CMK (cell line): ENCODE measurements at regions not wholly inside any gene's neighbourhood (a gene's known extent, or its start where the extent isn't known, plus 50 kb on each side); places are given as distances from the start of the nearest gene placed in this dataset.
"Not testable (repeated sequence)": the region's sequence is repeated elsewhere in the genome, so short reads cannot be mapped to it uniquely, and the experiment has no call there.

Source experiments
- DNase-seq: peaks from one replicate; pipeline ENCODE4 v3.0.0-alpha.2; 2010; ENCODE audit warnings: low read depth

DNA sequence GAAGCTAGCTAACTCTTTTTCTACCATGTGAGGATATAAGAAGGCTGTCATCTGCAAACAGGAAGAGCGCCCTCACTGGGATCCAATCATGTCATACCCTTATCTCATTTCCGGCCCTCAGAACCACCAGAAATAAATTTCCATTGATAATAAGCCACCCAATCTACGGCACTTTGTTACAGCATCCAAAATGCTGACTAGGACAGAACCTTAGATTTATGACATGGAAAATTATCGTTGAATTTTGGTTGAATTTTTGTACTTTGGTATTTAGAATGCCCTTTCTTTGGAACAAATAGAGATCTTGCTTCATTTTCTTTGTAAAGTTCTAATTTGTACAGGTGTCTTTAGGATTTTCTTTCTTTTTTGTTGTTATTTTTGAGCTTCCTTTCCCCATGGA is 53.3 kb upstream of the CYLC2 start:
- no peak for DNase-seq

GRCh38 chr9:102922526-102922925 is 72.6 kb upstream of the CYLC2 start:
- DNase-seq = no peak

- no peak for DNase-seq
Observed at GRCh38 chr9:102911185-102911584, 83.9 kb upstream of the CYLC2 start.

- DNase-seq = not testable (repeated sequence)
Observed at GRCh38 chr9:102905795-102906194, 89.3 kb upstream of the CYLC2 start.

DNA sequence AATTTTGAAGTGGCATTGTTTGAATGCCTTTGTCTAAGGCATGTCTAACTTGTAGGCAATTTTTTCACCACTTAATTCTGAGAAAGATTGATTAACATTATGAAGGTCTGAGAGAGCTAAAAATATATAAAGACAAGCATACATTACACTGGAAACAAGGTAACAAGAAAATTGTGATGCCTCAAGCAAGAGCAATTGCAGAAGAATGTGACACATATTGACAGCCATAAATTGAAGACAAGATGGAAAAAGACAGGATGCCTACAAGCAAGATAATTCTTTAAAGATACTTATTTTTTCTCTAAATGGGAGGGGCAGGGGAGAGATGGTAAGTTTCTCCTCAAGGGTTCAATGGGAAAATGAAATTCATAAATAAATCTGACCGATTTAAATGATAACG is 103.1 kb upstream of the CYLC2 start:
- DNase-seq = no peak

DNA sequence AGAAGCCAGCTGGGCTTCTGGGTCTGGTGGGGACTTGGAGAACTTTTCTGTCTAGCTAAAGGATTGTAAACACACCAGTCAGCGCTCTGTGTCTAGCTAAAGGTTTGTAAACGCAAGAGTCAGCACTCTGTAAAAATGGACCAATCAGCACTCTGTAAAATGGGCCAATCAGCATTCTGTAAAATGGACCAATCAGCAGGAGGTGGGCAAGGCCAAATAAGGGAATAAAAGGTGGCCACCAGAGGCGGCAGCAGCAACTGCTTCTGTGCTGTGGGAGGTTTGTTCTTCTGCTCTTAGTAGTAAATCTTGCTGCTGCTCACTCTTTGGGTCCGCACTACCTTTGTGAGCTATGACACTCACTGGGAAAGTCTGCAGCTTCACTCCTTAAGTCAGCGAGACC is 106.4 kb upstream of the CYLC2 start:
- DNase-seq = not testable (repeated sequence)

DNA sequence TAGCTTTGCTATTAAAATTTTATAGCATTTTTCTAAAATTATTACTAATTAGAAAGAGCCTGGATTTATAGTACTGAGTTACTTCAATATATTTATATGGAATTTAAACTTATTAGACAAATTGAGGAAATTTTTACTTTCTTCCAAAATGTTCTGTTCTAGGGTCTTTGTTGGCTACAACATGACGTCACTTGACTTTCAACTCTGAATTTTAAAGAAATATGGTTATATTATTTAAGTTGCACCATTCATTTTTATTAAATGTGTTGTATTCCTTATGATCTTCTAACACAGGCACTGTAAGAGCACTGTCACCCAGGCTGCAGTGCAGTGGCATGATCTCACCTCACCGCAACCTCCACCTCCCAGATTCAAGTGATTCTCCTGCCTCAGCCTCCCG is 119.4 kb upstream of the CYLC2 start:
- DNase-seq = no peak

DNA sequence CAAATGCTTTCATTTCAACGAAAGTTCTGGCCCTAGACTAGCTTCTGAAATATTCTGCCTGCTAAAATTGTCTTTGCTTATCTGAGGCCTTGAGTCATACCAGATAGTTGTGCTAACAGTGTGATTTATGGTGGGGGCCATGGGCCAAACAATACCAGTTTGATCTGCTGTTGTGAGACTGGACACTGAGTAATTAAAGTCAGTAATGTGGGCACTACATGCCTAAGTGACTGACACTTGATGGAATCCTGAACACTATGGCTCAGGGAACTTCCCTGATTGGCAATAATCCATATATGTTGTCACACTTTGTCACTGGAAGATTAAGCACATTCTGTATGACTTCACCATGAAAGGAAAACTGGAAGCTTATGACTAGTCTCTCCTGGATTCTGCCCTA is 127.6 kb upstream of the CYLC2 start:
- DNase-seq = no peak

DNA sequence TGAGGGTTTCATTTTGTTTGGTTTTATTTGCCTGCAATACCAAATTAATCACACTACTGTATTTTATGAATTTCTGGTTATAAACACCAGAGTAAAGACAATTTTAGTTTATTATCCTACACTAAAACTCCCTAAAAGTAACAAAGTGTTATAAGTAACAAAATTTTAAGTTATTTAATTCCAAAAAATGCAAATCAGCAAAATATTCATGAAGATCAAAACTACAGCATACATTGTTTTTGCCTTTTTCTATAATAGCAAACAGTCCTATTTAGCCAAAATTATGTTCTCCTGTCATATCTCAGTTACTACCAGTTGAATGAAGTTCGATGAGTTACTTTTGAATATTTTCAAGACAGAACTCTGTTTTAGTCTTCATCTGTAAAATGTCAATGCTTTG is 132.7 kb upstream of the CYLC2 start:
- DNase-seq = no peak

DNA sequence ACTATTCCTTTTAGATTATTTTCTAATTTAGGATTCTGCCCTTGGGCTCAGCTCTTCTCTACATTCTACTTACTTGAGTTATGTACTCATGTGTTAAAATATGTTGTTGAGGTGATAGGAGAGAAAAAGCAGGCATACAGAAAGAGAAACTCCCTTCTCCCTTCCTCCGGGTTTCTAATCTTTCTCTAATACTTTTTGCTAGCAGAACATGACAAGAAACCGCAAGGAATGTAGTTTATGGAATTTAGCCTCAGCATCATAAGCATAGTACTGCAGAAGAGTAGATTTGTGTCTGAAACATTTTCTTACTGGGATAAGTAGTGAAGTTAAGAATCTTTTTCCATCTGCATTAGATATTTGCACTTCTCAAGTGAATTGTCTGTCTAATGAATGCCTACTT is 139.5 kb upstream of the CYLC2 start:
- DNase-seq = no peak

DNA sequence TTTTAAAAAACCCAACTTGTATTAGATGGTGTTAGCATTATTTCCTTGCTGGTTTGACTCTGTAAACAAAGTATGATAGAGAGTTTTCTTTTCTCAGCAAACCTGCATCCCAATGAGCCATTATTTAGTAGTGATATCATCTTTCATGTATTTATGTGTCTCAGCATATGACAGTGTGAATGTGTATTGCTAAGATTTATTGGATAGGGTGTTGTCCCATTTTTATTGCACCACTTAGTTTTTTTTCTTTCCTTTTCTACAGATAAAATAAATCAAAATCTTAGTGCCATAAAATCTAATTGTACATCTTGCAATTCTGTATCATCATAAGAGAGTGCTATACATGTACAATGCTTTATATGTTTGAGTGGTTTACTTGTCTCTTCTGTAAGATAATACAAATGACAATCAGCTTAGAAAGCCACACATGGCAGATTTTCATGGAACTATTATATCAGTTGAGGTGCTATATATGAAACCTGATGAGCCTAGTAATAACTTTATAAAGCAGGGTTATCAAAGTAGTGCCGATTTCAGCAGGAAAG is 149.2 kb upstream of the CYLC2 start:
- DNase-seq = no peak

- DNase-seq = no peak
Observed at GRCh38 chr9:102844716-102845115, 150.4 kb upstream of the CYLC2 start.

GRCh38 chr9:102842423-102842822 is 152.7 kb upstream of the CYLC2 start:
- DNase-seq = no peak

DNA sequence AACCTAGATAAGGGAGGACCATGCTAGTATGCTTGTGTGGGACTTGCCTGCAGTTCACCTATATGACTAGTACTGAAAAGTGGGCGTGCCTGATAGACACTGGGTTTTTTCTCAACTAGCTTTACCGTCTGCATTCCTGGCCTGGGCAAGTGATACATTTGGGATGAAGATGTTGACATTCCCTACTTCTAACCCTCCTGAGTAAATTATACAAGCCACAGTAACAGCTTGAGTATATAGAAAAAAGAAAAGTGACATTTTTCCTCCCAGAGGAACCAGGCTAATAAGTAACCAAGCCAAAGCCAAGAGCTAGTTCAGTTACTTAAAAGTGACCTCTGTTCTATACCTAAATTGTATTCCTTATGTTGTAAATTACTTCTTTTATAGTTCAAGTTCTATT is 153.8 kb upstream of the CYLC2 start:
- DNase-seq = no peak

DNA sequence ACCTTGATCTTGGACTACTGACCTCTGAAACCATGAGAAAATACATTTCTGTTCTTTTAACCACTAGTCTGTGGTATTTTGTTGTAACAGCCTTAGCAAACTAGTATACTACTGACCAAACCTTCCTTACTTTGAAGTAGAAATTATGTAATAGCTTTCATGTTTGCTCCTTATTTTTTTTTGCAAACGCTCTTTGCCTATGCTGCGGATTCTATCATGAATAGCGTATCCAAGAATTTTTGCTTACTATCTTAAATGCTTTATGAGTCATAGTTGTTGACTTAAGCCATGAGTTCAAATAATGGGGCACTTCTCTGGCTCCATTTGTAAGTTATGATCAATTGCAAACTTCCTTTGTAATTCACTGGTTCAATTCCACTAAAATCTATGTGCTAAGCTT is 154.8 kb upstream of the CYLC2 start:
- no peak for DNase-seq

GRCh38 chr9:102832814-102833213 is 162.3 kb upstream of the CYLC2 start:
- no peak for DNase-seq

DNA sequence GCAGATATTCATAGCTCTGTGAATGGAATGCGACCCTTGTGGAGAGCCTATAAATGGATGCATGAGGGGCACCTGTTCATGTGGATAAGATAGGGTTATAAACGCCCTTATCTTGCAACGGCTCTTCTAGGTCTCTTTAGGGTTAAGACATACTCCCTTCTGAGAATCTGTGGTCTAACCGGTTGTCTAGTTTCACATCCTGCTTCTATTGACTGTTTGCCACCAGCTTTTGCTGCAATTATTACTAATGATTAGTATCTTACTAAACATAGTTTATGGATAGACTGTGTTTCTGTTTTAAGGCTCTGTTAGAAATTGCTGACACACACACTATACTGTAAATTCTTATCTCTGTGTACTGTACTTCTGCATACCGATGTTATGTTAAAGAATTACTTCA is 198.9 kb upstream of the CYLC2 start:
- DNase-seq = no peak

DNA sequence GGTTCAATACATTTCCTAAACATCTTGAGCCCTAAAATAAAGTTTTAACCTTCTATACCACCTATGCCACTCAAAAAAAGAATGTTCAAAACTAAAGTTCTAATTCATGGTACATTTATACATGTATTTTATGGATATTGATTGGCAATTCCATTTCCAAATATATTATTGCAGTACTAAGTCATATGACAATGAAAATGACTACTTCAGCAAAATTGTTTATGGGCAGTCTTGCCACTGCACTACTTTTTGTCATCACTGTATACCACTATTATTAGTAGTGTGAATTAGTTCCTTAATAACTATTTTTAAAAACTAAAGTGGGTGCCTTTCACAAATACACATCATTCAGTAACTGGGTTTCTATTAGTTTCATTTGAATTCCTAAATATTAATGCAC is 199.6 kb upstream of the CYLC2 start:
- DNase-seq = no peak

GRCh38 chr9:102779356-102779755 is 215.8 kb upstream of the CYLC2 start:
- no peak for DNase-seq

DNA sequence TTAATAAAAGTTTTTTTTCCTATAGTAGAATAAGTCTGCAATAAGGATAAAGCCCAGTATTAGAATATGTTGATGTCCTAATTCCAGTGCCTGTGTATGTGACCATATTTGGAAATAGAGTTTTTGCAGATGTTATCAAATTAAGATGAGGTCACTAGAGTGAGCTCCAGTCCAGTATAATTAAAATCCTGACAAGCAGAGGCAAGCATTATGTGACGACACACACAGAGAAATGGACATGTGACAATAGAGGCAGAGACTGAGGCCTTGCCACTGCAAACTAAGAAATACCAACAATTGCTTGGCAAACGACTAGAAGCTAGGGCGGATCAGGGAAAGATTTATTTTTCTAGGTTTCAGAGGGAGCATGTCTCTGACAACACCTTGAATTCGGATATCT is 216.4 kb upstream of the CYLC2 start:
- DNase-seq = no peak

GRCh38 chr9:102770704-102771103 is 224.4 kb upstream of the CYLC2 start:
- DNase-seq = no peak

- no peak for DNase-seq
Observed at GRCh38 chr9:102769307-102769706, 225.8 kb upstream of the CYLC2 start.

GRCh38 chr9:102768002-102768401 is 227.1 kb upstream of the CYLC2 start:
- no peak for DNase-seq

GRCh38 chr9:102767076-102767475 is 228.1 kb upstream of the CYLC2 start:
- no peak for DNase-seq

- DNase-seq = no peak
Observed at GRCh38 chr9:102740578-102740977, 254.6 kb upstream of the CYLC2 start.
